PC-3 (cell line): ENCODE measurements at regions not wholly inside any gene's neighbourhood (a gene's known extent, or its start where the extent isn't known, plus 50 kb on each side); places are given as distances from the start of the nearest gene placed in this dataset.

ENCODE experiments used
- CTCF ChIP-seq: fragments of 300-600 bp; sonication (generic); conservative IDR thresholded peaks from 2 replicates; pipeline ENCODE4 v1.5.1; 2017; ENCODE audit warnings: antibody characterized with exemption, low read depth, mild to moderate bottlenecking, low read length
- EZH2 ChIP-seq: fragments of 300-600 bp; sonication (generic); IDR thresholded peaks from one replicate; pipeline ENCODE4 v1.6.1; 2017; ENCODE audit warnings: antibody characterized with exemption, mild to moderate bottlenecking, low read length; ENCODE audit not compliant: unreplicated experiment
- EZH2phosphoT487 ChIP-seq: fragments of 300-600 bp; sonication (generic); IDR thresholded peaks from 2 replicates; pipeline ENCODE4 v1.6.1; 2018; ENCODE audit warnings: mild to moderate bottlenecking, antibody characterized with exemption, low read length, borderline replicate concordance

DNA sequence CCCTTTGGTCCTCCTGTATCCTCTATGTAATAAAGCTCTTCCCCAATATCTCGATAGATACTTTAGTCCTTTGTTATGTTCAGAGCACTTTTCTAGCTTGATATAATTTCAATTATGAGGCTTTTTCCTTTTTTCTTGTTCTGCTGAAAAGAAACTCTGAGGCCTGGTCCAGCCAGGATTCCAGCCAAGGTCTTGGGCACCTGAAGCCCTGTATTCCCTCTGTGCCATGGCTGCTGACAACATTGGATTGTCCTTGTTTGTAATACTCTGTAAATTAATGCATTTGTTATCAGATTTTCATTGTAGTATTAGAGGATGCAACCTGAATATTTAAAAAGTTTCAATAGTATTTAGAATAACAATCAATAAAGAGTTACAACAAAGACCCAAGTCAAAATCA, 67.9 kb upstream of the ADAMTS5 start:
- no peak for TF ChIP-seq EZH2
- no peak for TF ChIP-seq CTCF
- TF ChIP-seq EZH2phosphoT487 = no peak
